ENCODE measurements at regions not wholly inside any gene's neighbourhood (a gene's known extent, or its start where the extent isn't known, plus 50 kb on each side); places are given as distances from the start of the nearest gene placed in this dataset.

DNA sequence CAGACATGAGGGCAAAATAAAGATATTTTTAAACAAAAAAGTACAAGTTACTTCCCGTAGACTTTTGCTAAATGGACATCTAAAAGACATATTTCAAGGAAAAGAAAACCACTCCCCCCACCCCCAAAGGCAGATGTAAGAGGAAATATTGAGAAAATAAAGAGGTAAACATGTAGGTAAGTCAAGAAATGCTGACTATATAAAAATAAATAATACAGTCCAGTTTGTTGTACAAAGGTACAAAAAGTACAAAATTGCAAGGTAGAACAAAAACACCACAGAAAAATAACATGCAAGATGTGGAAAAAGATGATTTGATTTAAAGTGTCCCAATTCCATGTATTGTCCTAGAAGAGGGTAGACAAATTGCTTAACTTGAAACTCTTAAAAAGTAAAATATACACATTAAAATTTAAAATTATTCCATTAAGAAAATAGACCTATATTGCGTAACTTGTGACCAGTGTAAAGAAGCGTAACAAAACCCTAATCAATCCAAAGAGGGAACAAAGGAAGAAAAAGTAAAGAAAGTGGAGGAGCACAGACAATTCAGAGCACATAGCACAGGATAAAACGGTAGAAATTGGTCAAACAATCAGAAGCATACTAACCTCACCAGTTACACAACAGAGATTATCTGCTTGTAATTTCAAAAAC is 58.4 kb upstream of the FAM216B start:
- no peak for TF ChIP-seq EZH2 (IDR thresholded peaks at IDR 0.05; ENCODE audit: low read length)
- TF ChIP-seq, protein P1, sequence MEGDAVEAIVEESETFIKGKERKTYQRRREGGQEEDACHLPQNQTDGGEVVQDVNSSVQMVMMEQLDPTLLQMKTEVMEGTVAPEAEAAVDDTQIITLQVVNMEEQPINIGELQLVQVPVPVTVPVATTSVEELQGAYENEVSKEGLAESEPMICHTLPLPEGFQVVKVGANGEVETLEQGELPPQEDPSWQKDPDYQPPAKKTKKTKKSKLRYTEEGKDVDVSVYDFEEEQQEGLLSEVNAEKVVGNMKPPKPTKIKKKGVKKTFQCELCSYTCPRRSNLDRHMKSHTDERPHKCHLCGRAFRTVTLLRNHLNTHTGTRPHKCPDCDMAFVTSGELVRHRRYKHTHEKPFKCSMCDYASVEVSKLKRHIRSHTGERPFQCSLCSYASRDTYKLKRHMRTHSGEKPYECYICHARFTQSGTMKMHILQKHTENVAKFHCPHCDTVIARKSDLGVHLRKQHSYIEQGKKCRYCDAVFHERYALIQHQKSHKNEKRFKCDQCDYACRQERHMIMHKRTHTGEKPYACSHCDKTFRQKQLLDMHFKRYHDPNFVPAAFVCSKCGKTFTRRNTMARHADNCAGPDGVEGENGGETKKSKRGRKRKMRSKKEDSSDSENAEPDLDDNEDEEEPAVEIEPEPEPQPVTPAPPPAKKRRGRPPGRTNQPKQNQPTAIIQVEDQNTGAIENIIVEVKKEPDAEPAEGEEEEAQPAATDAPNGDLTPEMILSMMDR (optimal IDR thresholded peaks at IDR 0.05 in 1 of 3, IDR thresholded peaks at IDR 0.05 in 1 of 3, conservative IDR thresholded peaks at IDR 0.05 in 1 of 3; ENCODE audit: extremely low read depth in 1 of 3, insufficient read depth in 2 of 3, low read length in 3 of 3), result no peak
